ENCODE measurements at regions not wholly inside any gene's neighbourhood (a gene's known extent, or its start where the extent isn't known, plus 50 kb on each side); places are given as distances from the start of the nearest gene placed in this dataset.

DNA sequence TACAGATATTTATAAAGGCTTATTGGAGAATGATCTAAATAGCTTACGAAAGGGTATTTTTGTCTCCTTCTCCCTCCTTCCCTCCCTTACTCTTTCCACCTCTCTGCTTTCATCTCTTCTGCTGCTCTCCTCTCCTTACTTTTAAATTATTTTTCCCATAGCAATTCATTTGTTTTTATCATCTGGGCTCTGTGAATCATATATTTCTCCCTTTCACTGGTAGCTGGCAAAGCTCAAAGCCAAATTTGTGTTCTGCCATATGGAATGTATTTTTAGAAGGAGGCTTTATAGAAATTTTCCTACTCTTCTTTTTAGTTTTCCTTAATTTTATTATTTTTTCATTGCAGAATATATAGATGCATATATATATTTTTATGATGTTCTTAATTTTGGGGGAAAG lies 385.8 kb downstream of the C3orf38 start:
- H3K36me3 ChIP-seq (ENCODE audit: insufficient read depth) = no peaks in the 10 kb centered on the region
- no peaks in the 10 kb centered on the region for H3K9me3 Mint-ChIP-seq
- no peaks in the 10 kb centered on the region for H3K27me3 ChIP-seq (ENCODE audit: insufficient read depth)
- no peak overlapping the region for H2AFZ ChIP-seq
- no peaks in the 10 kb centered on the region for H3K4me1 Mint-ChIP-seq
- H3K4me1 ChIP-seq (ENCODE audit: insufficient read depth) = no peaks in the 10 kb centered on the region
- no peak for DNase-seq (ENCODE audit: low spot score)
- H3K4me3 Mint-ChIP-seq = no peak overlapping the region
- H3K9me2 ChIP-seq (ENCODE audit: insufficient read depth) = no peaks in the 10 kb centered on the region
- H3K36me3 Mint-ChIP-seq (ENCODE audit: low read depth) = no peaks in the 10 kb centered on the region
- H3K4me2 ChIP-seq = no peak overlapping the region
- no peaks in the 10 kb centered on the region for H4K20me1 ChIP-seq (replicated peaks; ENCODE audit: insufficient read depth)
- no peaks in the 10 kb centered on the region for H3F3A ChIP-seq (replicated peaks; ENCODE audit: low read depth)
- H3K4me3 ChIP-seq = no peak overlapping the region
- H3K27ac ChIP-seq (ENCODE audit: low read depth) = no peak overlapping the region
- H3K79me2 ChIP-seq (replicated peaks; ENCODE audit: insufficient read depth) = no peaks in the 10 kb centered on the region
- no peak for ATAC-seq
- no peaks in the 10 kb centered on the region for H3K27me3 Mint-ChIP-seq (ENCODE audit: insufficient read depth, low read depth, poor library complexity)
- TF ChIP-seq ZNF114 (CRISPR knock-in tag; IDR thresholded peaks at IDR 0.05) = no peak
- no peak for TF ChIP-seq JUNB (IDR thresholded peaks at IDR 0.05; ENCODE audit: unreplicated experiment)
- no peak overlapping the region for H3K27ac Mint-ChIP-seq

DNA sequence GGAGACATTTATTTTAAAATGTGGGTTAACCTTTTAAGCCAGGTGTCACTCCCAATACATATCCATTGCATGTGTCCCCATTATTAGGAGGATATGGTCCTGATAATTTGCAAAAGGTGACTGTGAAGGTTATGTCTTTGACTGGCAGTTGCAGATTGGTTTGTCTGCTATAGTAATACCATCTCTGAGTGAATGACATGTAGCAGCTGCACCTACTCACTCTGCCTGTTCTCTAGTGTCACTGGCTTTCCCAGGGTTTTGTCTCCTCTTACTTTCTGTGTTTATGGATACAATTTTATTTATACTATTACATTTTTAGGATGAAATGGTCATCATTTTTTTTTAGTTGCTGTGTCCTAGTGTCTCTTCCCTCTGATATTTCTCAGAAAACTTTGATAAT lies 393.2 kb downstream of the C3orf38 start:
- Histone ChIP-seq H3K4me2 (no peak overlapping the region), H3K4me1 (ENCODE audit: insufficient read depth) (no peaks in the 10 kb centered on the region; the same call in 1 of the 2 replicates), H2AFZ (no peak overlapping the region), H3K9me2 (ENCODE audit: insufficient read depth) (no peaks in the 10 kb centered on the region; the same call in 1 of the 2 replicates), H4K20me1 (replicated peaks; ENCODE audit: insufficient read depth) (no peaks in the 10 kb centered on the region), H3K27ac (ENCODE audit: low read depth) (no peak overlapping the region), H3K27me3 (ENCODE audit: insufficient read depth) (no peaks in the 10 kb centered on the region), H3K4me3 (no peak overlapping the region), H3K79me2 (replicated peaks; ENCODE audit: insufficient read depth) (no peaks in the 10 kb centered on the region), H3F3A (replicated peaks; ENCODE audit: low read depth) (no peaks in the 10 kb centered on the region), H3K36me3 (ENCODE audit: insufficient read depth) (no peaks in the 10 kb centered on the region)
- Mint-ChIP-seq H3K27ac (no peak overlapping the region), H3K9me3 (peaks cover 31% of the 10 kb centered on the region), H3K4me1 (peaks cover 6% of the 10 kb centered on the region; the same call in 2 of the 3 replicates), H3K36me3 (ENCODE audit: low read depth) (peaks cover 18% of the 10 kb centered on the region), H3K4me3 (no peak overlapping the region), H3K27me3 (ENCODE audit: insufficient read depth, low read depth, poor library complexity) (no peaks in the 10 kb centered on the region)
- DNase-seq (ENCODE audit: low spot score) (no peak), ATAC-seq (no peak)
- TF ChIP-seq, protein P1, sequence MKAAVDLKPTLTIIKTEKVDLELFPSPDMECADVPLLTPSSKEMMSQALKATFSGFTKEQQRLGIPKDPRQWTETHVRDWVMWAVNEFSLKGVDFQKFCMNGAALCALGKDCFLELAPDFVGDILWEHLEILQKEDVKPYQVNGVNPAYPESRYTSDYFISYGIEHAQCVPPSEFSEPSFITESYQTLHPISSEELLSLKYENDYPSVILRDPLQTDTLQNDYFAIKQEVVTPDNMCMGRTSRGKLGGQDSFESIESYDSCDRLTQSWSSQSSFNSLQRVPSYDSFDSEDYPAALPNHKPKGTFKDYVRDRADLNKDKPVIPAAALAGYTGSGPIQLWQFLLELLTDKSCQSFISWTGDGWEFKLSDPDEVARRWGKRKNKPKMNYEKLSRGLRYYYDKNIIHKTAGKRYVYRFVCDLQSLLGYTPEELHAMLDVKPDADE (IDR thresholded peaks at IDR 0.05) = no peak
- TF ChIP-seq CTCF (conservative IDR thresholded peaks at IDR 0.05; ENCODE audit: low read depth in 2 of 2) (no peak), POLR2AphosphoS5 (IDR thresholded peaks at IDR 0.05; ENCODE audit: low read depth) (no peak), NANOG (IDR thresholded peaks at IDR 0.05; ENCODE audit: borderline replicate concordance) (no peak), STAT1 (IDR thresholded peaks at IDR 0.05; ENCODE audit: unreplicated experiment) (no peak), ZNF331 (CRISPR knock-in tag; IDR thresholded peaks at IDR 0.05; ENCODE audit: low read depth) (no peak), CREB1 (CRISPR knock-in tag; IDR thresholded peaks at IDR 0.05; ENCODE audit: low read depth) (no peak), EZH2 (IDR thresholded peaks at IDR 0.05; ENCODE audit: low read depth, unreplicated experiment) (no peak), ZNF114 (CRISPR knock-in tag; IDR thresholded peaks at IDR 0.05) (no peak), JUNB (IDR thresholded peaks at IDR 0.05; ENCODE audit: unreplicated experiment) (no peak)
- TF ChIP-seq, protein P2, sequence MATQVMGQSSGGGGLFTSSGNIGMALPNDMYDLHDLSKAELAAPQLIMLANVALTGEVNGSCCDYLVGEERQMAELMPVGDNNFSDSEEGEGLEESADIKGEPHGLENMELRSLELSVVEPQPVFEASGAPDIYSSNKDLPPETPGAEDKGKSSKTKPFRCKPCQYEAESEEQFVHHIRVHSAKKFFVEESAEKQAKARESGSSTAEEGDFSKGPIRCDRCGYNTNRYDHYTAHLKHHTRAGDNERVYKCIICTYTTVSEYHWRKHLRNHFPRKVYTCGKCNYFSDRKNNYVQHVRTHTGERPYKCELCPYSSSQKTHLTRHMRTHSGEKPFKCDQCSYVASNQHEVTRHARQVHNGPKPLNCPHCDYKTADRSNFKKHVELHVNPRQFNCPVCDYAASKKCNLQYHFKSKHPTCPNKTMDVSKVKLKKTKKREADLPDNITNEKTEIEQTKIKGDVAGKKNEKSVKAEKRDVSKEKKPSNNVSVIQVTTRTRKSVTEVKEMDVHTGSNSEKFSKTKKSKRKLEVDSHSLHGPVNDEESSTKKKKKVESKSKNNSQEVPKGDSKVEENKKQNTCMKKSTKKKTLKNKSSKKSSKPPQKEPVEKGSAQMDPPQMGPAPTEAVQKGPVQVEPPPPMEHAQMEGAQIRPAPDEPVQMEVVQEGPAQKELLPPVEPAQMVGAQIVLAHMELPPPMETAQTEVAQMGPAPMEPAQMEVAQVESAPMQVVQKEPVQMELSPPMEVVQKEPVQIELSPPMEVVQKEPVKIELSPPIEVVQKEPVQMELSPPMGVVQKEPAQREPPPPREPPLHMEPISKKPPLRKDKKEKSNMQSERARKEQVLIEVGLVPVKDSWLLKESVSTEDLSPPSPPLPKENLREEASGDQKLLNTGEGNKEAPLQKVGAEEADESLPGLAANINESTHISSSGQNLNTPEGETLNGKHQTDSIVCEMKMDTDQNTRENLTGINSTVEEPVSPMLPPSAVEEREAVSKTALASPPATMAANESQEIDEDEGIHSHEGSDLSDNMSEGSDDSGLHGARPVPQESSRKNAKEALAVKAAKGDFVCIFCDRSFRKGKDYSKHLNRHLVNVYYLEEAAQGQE (IDR thresholded peaks at IDR 0.05; ENCODE audit: unreplicated experiment) = no peak

All from GM23338 (cell line).